Natural killer cell (primary cell): ENCODE measurements at regions not wholly inside any gene's neighbourhood (a gene's known extent, or its start where the extent isn't known, plus 50 kb on each side); places are given as distances from the start of the nearest gene placed in this dataset.

Source experiments
- ATAC-seq, 3 donors: fragments of 150-1000 bp in 2 of 3; fragments of 200-7000 bp in 1 of 3; cut with Tn5 transposase; 1 replicate in 1 of 3; 2 replicates in 2 of 3; pipeline ENCODE4 v1.10.0; 2021; ENCODE audit warnings: mild to moderate bottlenecking in 2 of 3, moderate library complexity in 2 of 3
- DNase-seq, 2 donors: peaks; one replicate each; pipeline versions ENCODE4 v3.0.0 to v3.0.0-alpha.2; 2013 to 2021; ENCODE audit warnings: mixed read lengths in 1 of 2
- H3K27ac ChIP-seq: one replicate; pipeline ENCODE4 v1.5.1; 2013; ENCODE audit warnings: mild to moderate bottlenecking, low read length
- H3K27me3 ChIP-seq: one replicate; pipeline ENCODE4 v1.6.1; 2013; ENCODE audit warnings: low read length; ENCODE audit not compliant: control insufficient read depth, insufficient read depth
- H3K36me3 ChIP-seq: one replicate; pipeline ENCODE4 v1.6.1; 2013; ENCODE audit warnings: low read length; ENCODE audit not compliant: control insufficient read depth, insufficient read depth
- H3K4me1 ChIP-seq: one replicate; pipeline ENCODE4 v1.6.1; 2013; ENCODE audit warnings: low read length; ENCODE audit not compliant: control insufficient read depth, insufficient read depth
- H3K4me3 ChIP-seq: one replicate; pipeline ENCODE4 v1.5.1; 2013; ENCODE audit warnings: low read length
- H3K9me3 ChIP-seq: one replicate; pipeline ENCODE4 v1.6.1; 2013; ENCODE audit warnings: low read length; ENCODE audit not compliant: control insufficient read depth, insufficient read depth
- H3K27ac Mint-ChIP-seq, 2 donors: one replicate each; pipeline ENCODE4 v1.8.0; 2022; ENCODE audit warnings: mild to moderate bottlenecking in 2 of 2, mixed read lengths in 2 of 2, moderate library complexity in 1 of 2
- H3K27me3 Mint-ChIP-seq, 2 donors: one replicate each; pipeline ENCODE4 v1.8.0; 2022; ENCODE audit warnings: low read depth in 2 of 2, mixed read lengths in 2 of 2
- H3K36me3 Mint-ChIP-seq: one replicate; pipeline ENCODE4 v1.8.0; 2022; ENCODE audit warnings: mixed read lengths
- H3K4me1 Mint-ChIP-seq, 2 donors: one replicate each; pipeline ENCODE4 v1.8.0; 2022; ENCODE audit warnings: mixed read lengths in 2 of 2
- H3K4me3 Mint-ChIP-seq: one replicate; pipeline ENCODE4 v1.8.0; 2022; ENCODE audit warnings: mild to moderate bottlenecking, moderate library complexity, mixed read lengths
- H3K9me3 Mint-ChIP-seq, 2 donors: one replicate each; pipeline ENCODE4 v1.8.0; 2022; ENCODE audit warnings: mixed read lengths in 2 of 2
- WGBS: methylation state at CpG from one replicate; pipeline ENCODE4 v1.1.7; 2013; ENCODE audit warnings: missing lambda C conversion rate; ENCODE audit not compliant: insufficient coverage; 5-methylcytosine and 5-hydroxymethylcytosine counted together
- intact Hi-C: fragments of 100-400 bp; cut with micrococcal nuclease; formaldehyde crosslinking; loops from one replicate; pipeline ENCODE4 v1.14.2; 2022
- TF ChIP-seq, protein P1 (sequence below): fragments of 200-600 bp; IDR thresholded peaks from one replicate; pipeline ENCODE4 v1.8.0; 2022; ENCODE audit warnings: antibody characterized with exemption

DNA sequence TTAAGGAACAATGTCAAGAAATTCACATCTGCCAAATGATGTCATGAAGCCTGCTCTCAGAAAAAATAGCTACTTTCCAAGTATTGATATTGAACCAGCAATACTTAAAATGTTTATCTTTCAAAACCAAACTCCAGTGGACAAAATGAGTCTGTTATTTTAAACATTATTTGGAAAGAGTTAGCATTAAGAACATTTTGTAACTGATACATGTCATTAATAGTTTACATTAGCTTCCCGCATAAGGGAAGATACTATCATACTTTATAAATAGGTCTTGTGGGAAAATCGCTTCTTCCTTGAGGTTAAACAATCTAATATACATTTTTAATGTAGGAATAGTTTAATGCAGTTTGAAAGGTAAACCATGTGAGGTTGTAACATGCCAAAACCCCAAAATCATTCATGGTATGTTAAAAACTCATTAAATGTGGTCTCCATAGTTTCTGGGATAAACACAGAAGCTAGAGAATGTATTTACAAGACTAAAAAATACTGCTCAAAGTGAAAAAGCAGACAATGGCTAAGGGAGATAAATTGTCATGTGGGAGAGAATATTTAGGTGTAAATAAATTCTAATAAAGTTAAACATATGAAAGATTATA, 73.4 kb upstream of the ATP2B1 start:
- Histone ChIP-seq H3K36me3 (no peaks in the 10 kb centered on the region), H3K4me1 (no peaks in the 10 kb centered on the region), H3K9me3 (peaks cover 10% of the 10 kb centered on the region), H3K27ac (no peak overlapping the region), H3K27me3 (no peaks in the 10 kb centered on the region), H3K4me3 (no peak overlapping the region)
- intact Hi-C loops: no loop called here
- peaks cover 9% of the 10 kb centered on the region for H3K36me3 Mint-ChIP-seq
- H3K27me3 Mint-ChIP-seq: no peaks in the 10 kb centered on the region
- no peak overlapping the region for H3K4me3 Mint-ChIP-seq
- no CpG with 5 or more reads among the region's 2 CpGs for WGBS
- ATAC-seq (no peak), DNase-seq (no peak)
- no peak overlapping the region for H3K27ac Mint-ChIP-seq
- peaks cover 8 to 12% of the 10 kb centered on the region in 2 donors for H3K4me1 Mint-ChIP-seq
- no peaks in the 10 kb centered on the region for H3K9me3 Mint-ChIP-seq
- TF ChIP-seq, protein P1, sequence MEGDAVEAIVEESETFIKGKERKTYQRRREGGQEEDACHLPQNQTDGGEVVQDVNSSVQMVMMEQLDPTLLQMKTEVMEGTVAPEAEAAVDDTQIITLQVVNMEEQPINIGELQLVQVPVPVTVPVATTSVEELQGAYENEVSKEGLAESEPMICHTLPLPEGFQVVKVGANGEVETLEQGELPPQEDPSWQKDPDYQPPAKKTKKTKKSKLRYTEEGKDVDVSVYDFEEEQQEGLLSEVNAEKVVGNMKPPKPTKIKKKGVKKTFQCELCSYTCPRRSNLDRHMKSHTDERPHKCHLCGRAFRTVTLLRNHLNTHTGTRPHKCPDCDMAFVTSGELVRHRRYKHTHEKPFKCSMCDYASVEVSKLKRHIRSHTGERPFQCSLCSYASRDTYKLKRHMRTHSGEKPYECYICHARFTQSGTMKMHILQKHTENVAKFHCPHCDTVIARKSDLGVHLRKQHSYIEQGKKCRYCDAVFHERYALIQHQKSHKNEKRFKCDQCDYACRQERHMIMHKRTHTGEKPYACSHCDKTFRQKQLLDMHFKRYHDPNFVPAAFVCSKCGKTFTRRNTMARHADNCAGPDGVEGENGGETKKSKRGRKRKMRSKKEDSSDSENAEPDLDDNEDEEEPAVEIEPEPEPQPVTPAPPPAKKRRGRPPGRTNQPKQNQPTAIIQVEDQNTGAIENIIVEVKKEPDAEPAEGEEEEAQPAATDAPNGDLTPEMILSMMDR: no peak

DNA sequence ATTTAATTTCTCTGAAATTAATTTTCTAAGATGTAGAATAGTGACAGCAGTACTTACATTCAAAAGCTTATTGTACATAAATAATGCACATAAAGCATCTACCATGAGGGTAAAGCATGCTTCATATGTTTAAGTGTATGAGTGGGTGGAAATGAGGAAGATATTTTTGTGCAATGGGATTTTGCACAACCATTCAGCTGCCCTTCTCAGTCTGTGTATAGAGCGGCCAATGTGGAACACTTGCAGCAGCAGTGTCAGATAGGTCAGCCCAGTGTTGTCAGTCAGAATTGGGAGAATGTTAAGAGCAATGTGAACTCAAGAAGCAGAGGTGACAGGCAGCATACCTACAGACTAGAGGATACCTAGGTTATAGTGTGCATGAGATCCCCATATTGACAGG, 72.5 kb upstream of the ATP2B1 start:
- Histone ChIP-seq H3K9me3 (peaks cover 4% of the 10 kb centered on the region), H3K27ac (no peak overlapping the region), H3K36me3 (no peaks in the 10 kb centered on the region), H3K27me3 (no peaks in the 10 kb centered on the region), H3K4me3 (no peak overlapping the region), H3K4me1 (no peaks in the 10 kb centered on the region)
- H3K4me1 Mint-ChIP-seq: peaks cover 8 to 12% of the 10 kb centered on the region in 2 donors
- H3K36me3 Mint-ChIP-seq: peaks cover 8% of the 10 kb centered on the region
- no peaks in the 10 kb centered on the region for H3K9me3 Mint-ChIP-seq
- intact Hi-C loops: no loop called here
- DNase-seq: no peak
- no peaks in the 10 kb centered on the region for H3K27me3 Mint-ChIP-seq
- H3K4me3 Mint-ChIP-seq: no peak overlapping the region
- H3K27ac Mint-ChIP-seq: no peak overlapping the region
- ATAC-seq: no peak
- TF ChIP-seq, protein P1: no peak
- WGBS: 100% methylated on average over 1 of the region's 1 CpG

DNA sequence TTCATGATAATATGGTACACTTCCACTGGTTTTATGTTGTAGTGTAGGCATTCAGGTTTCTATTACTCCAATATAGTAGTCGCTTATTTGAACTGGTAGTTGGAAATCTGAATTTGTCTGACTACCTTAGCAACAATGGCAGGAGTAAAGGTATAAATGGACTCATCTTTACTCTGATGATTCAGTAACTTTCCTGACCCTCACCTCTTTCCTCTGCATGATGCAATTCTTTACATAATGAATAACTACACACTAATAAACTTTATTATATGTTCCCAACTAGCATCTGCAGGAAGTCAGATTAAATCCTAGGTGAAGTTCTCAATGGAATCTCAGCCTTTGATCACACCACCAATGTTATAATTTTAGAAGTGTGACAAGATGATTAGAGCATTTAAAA, 70.5 kb upstream of the ATP2B1 start:
- Mint-ChIP-seq H3K27ac (no peak overlapping the region), H3K27me3 (no peaks in the 10 kb centered on the region), H3K4me1 (peaks cover 8 to 12% of the 10 kb centered on the region in 2 donors), H3K4me3 (no peak overlapping the region), H3K36me3 (no peaks in the 10 kb centered on the region), H3K9me3 (no peaks in the 10 kb centered on the region)
- H3K9me3 ChIP-seq: no peaks in the 10 kb centered on the region
- H3K4me3 ChIP-seq: no peak overlapping the region
- intact Hi-C loops: no loop called here
- TF ChIP-seq, protein P1: no peak
- no CpG with 5 or more reads among the region's 1 CpG for WGBS
- no peaks in the 10 kb centered on the region for H3K36me3 ChIP-seq
- no peak for DNase-seq
- no peaks in the 10 kb centered on the region for H3K27me3 ChIP-seq
- H3K4me1 ChIP-seq: no peaks in the 10 kb centered on the region
- no peak overlapping the region for H3K27ac ChIP-seq
- no peak for ATAC-seq

DNA sequence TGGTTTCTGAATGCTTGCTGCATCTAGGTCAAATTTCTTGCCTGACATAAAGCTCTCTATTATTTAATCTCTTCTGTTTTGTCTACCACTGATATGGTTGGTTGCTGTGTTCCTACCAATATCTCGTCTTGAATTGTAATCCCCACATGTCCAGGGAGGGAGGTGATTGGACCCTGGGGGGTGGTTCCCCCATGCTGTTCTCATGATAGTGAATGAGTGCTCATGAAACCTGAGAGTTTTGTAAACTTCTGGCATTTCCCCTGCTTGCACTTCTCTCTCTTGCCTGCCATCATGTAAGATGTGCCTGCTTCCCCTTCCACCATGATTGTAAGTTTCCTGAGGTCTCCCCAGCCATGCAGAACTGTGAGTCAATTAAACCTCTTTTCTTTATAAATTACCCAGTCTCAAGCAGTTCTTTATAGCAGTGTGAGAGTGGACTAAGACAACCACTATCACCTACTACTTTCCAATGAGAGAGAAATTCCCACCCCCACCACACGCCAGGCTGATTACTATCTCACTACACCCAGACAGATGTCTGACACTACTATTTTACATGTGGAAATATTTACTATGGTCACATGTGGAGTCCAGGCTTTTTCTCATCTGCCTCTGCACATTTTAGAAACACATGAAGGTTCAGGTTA, 69.2 kb upstream of the ATP2B1 start:
- peaks cover 8 to 12% of the 10 kb centered on the region in 2 donors for H3K4me1 Mint-ChIP-seq
- H3K9me3 Mint-ChIP-seq: no peaks in the 10 kb centered on the region
- intact Hi-C loops: no loop called here
- H3K9me3 ChIP-seq: no peaks in the 10 kb centered on the region
- no peaks in the 10 kb centered on the region for H3K27me3 ChIP-seq
- no peak overlapping the region for H3K27ac Mint-ChIP-seq
- ATAC-seq: peak; percentile 10 to 75 (median 24)
- no peaks in the 10 kb centered on the region for H3K27me3 Mint-ChIP-seq
- no peak for DNase-seq
- 67% methylated on average over 1 of the region's 2 CpGs for WGBS
- no peaks in the 10 kb centered on the region for H3K36me3 ChIP-seq
- H3K4me1 ChIP-seq: no peaks in the 10 kb centered on the region
- H3K4me3 Mint-ChIP-seq: no peak overlapping the region
- TF ChIP-seq, protein P1: no peak
- no peak overlapping the region for H3K4me3 ChIP-seq
- no peaks in the 10 kb centered on the region for H3K36me3 Mint-ChIP-seq
- H3K27ac ChIP-seq: no peak overlapping the region
